NCI-H2196 treated with DMSO at 0.1 percent for 48 hours (cell line): ENCODE measurements at regions not wholly inside any gene's neighbourhood (a gene's known extent, or its start where the extent isn't known, plus 50 kb on each side); places are given as distances from the start of the nearest gene placed in this dataset.
"Not testable (repeated sequence)": the region's sequence is repeated elsewhere in the genome, so short reads cannot be mapped to it uniquely, and the experiment has no call there.

ENCODE experiments used
- DNase-seq: peaks from one replicate; lab custom pipeline; 2025; ENCODE audit not compliant: unreplicated experiment; lab: John Stamatoyannopoulos, UW

DNA sequence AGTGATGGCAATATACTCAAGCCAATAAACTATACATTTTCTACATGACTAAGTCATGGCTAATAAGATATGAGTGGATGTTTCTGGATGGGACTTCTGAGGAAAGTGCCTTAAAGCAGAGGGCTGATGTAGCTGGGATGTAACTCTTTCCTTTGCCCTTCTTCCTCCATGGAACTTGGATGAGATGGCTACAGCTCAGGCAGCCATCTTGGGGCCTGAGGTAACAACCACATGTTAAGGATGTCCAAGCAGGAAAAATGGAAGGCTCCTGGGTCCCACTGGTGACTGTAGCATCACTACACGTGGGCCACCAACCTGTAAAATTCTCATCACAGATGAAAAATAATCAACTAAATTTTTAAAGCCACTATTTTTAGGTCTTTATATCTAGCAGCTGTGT is 54.4 kb upstream of the GRIP1 start:
- no peak for DNase-seq

DNA sequence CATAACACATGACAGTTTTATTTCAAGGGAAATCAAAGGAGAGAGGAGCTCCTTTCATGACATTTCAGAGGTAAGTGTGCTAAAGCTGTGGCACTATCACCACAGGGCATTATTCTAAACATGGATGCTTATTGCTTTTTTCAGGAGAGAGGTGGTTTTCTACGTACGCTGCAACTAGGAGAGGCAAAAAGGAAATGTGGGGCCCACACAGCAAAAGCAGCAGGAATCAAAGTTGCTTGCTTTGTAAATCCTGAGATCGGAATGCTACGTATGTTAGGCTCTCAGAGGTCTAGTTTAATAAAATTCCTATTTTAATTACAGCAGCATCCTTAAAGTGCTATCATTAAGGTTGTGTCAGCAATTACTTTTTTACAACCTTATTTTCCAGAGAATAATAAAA is 55.0 kb upstream of the GRIP1 start:
- DNase-seq: no peak

DNA sequence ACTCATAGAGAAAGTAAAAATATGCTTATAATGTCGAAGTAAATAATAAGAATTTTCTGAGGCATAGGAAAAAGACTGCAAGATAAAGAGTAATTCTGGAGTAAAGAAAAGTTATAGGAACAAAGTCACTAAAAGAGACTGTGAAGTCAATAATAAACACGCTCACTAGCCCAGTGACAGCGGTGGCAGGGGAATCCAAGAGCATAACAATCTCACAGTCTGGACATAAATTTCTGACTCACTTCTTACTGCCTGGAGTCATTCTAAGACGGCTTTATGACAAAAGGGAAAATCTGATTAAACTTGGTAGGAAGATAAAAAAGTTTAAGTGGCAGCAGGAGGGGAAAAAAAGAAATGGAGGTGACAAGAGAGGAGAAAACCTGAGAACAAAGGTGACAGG is 56.4 kb upstream of the GRIP1 start:
- no peak for DNase-seq

DNA sequence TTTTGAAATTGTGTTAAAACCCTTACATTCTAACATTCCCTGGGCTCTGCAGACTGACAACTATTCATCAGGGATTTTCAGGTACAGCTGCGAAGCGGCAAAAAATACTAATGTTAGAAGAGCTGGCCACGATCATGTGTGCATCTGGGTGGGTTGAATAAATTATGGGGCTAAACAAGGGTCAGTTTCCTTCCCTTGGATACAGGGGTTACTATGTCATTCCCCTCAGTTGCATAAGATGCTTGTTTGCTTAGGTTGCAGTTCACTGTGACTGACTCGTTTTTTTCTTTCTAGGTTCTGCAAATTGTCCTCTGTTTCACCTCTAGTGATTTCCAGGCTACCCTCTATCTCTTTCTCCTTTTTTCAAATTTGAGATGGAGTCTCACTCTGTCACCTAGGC is 58.1 kb upstream of the GRIP1 start:
- DNase-seq: no peak

DNA sequence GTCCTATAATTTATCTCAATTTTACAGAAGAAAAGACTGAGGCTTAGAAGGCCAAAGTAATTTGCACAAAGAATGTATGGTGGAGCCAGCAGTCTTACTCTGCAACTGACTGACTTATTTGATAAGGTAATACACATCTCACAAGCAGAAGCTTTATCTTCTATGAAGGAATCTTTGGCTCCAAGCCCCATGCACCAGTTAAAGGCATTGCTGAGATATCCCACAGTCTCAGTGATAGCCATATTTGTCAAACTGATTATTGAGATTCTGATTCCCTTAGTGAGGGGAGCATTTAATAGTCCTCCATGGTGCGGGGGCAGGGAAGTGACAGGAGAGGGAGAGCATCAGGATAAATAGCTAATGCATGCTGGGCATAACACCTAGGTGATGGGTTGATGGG is 60.4 kb upstream of the GRIP1 start:
- DNase-seq: no peak

DNA sequence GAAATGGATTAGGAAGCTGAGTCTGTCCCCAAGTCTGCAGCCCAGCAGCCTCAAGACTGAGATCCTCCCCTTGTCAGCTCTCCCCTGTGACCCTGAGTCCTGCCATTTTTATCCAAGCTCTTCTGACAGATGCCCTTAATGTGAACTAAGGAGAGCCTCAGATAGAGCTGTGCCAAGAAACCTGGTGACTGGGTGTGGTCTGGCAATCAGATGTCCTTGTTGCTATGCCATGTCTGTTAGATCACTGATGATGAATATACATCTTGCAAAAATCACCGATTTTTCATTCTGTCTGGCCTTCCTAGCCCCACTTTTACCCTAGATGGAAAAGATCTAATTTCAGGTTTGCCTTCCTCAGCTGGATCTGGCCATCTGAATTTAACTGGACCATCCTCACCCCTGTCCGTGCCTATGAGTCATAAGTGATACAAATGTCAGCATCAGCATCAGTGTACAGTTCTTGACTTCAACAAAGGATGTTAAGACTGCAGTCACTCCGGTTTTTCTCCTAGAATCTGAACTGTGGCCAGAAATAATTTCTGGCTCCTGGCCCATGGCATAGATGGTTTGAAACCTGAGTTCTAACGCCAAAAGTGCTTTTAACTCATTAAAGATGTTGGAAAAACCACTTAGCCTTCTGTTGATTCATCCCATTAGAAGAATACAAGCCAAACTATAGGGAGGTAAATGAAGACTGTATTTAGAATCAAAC is 61.2 kb upstream of the GRIP1 start:
- DNase-seq: peak; percentile 35

DNA sequence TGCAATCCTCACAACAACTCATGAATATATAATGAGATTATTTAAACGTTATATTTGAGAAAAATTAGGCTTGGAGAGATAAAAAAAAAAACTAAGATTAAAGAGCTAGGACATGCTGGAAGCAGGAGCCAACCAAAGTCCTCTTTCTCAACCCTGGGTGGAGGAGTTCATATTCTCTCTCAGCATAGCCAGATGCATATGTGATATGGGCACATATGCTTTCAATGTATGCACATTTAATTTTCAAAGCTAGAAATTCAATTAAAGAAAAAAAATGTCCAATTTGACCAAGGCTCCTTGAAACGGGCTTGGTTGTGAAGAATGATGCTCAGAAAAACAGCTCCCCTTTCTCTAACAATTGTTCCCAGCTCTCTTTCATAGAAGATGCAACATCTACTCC is 61.9 kb upstream of the GRIP1 start:
- DNase-seq: no peak

DNA sequence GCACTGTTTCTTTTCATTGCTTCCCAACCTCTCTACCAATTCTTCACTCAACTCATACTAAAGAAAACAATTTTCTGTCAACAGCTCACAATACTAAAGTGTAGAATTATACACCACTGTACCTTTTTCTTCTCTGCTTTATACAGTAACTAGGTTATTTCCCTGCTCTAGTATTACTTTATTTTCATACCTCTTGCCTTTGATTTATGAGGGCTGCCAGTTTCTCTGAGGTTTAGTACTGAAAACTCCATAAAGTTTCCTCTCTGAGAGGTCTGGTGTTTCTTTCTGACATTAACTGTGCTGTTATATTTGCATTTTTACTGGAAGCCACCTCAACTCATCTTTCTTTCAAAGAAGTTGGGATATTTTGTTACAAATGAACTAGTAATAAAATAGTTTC is 63.0 kb upstream of the GRIP1 start:
- DNase-seq: no peak

DNA sequence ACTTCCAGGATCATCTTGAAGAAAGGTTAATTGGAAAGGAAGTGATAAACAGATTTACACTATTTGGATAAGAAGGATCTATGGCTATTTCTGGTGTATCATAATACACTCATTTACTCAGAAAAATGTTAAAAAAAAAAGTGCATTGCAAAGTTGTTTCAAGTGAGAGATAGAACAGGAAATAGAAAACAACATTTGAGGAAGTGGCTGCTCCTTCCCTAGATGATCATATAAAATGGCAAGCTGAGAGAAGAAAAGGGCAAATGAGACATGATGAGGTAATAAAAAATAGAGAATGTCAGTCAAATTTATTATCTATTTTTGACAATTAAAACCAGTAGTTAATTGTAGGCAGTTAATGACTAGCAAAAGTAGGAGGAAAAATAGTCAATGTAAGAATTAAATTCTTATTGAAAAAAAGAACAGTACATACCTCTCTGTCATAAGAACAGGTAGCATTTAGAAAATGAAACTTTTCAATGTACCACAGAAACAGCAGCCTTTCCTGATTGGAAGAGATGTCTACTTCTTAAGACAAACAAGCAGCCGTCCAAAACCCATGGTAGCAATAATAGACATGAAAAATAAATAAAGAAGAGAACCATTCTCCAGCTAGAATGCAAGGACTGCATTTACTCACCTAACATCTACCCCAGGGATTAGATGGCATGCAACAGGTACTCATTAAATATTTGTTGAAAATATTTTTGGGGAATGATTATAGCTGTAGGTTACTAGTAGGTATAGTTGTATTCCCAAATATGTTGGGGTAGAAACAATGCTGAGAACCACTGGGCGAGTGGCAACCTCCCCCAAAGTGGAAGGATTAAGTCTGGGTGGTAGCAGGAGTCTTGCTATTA is 63.9 kb upstream of the GRIP1 start:
- DNase-seq: no peak

DNA sequence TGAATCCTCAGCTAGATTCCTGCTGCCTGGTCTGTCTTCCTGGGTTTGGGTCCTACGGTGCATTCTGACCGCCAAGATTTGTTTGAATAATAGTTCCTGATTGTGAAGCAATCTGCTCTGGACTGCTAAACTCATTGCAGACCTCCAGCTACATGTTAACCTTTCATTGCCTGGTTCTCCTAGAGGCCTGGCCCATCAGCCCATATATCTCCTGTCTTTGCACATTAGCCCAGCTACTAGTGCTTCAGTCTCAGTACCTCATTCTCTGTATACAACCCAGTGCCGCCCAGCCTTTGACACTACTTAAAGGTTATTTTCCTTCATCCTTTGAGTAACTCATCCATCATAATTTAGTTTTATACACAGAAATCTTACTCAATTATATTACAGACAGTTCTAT is 65.6 kb upstream of the GRIP1 start:
- no peak for DNase-seq

DNA sequence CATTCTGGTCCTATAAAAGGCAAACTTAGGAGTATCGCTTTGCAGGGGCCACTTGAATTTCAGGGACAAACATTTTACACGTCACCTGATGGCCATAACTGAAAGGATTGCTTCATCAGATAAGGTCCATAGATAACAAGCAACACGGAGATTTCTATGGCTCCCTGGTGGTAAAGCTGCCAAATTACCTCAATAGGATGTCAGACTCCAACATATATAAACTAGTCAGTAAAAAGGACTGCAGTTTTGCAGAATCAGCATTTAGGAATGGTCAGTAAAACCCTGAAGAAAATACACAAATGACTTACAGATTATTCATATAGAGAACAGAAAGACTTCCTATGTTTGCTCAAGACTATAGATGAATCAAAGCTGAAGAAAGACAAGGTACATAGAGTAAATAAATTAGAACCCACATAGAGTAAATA is 66.1 kb upstream of the GRIP1 start:
- no peak for DNase-seq

DNA sequence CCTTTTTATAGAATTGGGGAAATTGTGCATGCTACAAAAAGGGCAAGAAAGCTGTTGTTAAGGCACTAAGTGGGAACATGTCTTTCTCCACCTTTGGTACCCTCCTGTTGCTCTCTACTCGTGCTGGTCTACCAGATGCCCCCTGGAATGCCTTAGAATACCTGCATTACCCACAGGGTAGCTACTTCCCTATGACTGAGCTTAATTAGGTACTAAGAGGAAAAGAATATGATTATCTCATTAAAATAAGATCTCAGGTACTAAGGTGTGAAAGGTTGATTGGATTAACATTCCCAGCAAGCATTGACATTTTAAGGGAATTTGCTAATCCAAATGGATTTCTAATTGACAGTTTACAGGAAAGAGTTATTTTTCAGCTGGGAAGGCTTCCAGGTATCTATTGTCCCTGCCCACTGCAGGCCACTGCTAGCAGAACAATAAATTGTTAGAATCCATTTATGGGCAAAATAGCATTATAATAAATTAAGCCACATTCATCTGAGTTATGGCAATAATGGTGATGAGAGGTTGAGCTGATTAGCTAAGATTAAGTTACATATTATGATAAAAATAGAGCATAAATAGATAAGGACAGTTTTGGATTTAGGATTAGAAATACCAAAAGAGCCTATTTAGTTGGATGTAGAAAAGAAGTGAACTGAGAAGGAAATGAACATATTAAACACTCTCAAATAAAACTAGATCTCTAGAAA is 67.8 kb upstream of the GRIP1 start:
- DNase-seq: no peak

DNA sequence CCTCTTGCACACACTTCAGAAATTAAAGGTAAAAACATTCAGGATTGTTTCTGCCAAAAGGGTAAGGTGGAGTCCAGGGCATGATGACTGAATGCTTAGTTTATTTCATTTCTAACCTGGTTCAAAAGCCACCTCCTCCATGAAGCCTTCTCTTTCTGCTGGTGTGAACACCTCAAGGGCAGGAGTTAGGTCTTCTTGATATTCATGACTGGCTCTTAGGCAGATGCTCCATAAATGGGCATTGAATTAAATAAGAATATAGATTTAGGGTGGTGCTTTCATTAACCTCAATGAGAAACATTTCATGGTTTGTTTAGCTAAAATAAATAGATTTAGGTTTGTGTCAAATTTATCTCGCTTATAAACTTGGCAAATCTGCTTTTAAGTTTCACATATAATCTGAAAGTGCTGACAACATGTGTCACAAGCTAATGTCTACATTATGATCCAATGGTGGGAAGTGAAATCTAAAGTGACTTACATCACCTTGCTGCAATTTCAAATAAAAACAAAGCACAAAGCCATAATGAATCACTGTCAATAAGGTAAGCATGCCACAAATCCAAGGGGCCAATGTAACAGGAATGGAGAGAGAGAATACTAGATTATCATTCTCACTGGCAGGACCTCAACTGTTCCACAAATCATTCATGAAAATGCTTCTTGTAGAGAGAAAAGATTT is 72.7 kb upstream of the GRIP1 start:
- no peak for DNase-seq

DNA sequence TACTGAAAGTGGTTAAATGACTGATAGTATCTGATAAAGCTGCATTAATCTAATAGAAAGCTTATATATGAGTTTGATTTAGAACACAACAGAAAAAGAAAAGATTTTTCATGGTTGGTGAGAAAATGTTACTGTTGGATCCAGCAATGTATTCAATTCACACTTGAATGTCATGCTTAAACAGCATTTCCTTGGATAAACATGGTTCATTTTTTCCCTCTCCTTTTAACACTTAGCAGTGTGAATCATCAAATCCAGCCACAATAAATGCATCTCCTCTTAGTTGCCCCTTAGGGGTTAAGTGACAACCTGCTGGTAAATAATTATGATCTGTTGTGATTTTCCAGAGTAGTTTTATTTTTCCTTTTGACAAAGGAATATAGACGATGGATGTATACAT is 74.9 kb upstream of the GRIP1 start:
- no peak for DNase-seq

DNA sequence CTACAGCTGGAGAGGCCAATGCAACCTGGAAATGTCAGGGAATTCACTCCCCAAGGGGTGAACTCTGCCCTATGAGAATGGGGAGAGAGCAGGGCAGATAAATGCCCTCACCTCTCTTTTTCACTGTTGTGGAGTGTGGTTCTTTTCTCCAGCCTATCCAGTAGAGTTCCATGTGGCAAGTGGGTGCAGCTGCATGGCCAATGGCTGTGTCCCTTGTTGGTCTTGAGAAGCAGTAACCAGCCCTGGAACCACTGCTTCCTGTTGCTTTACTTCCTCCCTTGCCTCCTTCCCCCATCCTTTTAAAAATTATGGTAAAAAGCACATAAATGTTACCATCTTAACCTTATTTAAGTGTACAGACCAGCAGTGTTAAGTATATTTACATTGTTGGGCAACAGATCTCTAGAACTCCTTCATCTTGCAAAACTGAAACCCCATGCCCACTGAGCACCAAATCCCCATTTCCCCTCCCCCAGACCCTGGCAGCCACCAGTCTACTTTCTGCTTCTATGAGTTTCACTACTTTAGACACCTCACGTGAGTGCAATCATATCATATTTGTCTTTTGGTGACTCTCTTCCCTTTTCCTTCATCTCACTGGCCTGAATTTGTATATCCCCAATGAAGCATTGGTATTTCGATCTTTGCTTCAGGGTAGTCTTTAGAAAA is 77.0 kb upstream of the GRIP1 start:
- DNase-seq: no peak

DNA sequence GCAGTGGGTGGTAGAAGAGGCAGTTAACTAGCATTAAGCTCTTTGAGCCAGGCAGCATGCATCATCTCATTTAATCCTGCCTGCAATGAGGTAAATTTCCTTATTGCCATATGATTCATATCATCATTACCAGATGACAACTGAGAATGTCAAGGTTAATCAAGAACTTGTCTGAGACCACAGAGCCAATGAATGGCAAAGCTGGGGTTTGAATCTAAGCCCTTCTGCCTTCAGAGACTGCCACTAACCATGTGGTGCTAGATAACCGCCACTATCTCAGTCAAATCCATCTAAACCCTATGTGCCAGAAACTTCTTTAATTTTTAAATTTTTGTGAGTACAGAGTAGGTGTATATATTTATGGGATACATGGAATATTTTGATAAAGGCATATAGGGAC is 77.8 kb upstream of the GRIP1 start:
- no peak for DNase-seq

DNA sequence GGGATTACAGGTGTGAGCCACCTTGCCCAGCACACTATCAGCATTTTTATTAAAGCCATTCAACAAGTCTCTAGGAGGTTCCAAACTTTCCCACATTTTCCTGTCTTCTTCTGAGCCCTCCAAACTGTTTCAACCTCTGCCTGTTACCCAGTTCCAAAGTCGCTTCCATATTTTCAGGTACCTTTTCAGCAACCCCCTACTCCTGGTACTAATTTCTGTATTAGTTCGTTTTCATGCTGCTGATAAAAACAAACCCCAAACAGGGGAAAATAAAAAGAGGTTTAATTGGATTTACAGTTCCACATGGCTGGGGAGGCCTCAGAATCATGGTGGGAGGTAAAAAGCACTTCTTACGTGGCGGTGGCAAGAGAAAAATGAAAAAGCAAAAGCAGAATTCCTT is 81.2 kb upstream of the GRIP1 start:
- not testable (repeated sequence) for DNase-seq

DNA sequence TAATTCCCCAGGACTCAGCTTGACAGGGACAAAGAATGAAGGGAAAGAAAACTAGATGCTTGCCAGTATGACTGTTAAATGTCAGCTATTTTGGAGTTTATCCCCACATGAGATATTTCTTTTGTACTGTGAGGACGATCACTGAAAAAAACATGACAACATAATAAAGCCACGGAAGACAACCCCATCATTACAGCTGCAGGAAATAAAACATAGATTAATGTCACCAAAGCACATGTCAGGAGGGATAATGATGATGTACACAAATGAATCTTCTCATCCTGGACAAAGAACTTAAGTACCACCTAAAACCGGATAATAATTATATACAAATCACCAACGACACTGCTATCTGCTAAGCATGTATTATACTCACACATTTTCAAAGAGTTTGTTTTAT is 84.6 kb upstream of the GRIP1 start:
- DNase-seq: no peak

DNA sequence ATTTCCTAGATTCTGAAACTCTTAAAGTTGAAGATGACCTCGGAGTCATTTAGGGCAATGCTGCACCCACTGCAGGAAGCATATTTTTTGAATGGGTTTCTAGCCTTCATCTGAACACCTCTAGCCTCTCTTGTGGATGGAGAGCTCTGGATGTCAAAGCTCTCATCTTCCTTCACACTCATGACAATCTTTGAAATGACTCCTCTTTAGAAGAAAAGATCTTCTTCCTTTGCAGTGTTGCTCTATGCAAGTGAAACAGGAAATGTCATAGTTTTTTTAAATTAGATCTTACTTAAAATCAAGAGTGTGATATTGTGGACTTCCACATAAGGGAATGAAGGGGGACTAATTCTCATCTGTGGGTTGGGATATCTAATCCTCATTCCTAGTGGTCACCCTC is 86.3 kb upstream of the GRIP1 start:
- no peak for DNase-seq

DNA sequence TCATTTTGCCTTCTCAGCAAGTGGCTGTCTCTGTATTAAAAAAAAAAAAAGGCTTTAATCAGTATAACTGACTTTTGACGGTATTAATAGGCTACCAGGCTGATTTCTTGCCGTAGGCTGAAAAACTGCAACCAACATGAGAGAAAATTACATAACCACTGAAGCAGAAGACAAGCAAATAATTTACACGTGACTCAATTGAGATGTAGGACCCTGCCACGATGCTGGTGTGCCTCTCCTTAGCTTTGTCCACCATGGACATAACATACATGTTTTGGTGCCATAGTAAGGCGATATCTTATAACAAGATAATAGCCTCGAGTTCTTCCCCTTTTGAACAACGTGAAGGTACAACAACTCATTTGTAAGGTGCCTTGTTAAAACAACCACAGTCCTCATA is 88.7 kb upstream of the GRIP1 start:
- DNase-seq: no peak

DNA sequence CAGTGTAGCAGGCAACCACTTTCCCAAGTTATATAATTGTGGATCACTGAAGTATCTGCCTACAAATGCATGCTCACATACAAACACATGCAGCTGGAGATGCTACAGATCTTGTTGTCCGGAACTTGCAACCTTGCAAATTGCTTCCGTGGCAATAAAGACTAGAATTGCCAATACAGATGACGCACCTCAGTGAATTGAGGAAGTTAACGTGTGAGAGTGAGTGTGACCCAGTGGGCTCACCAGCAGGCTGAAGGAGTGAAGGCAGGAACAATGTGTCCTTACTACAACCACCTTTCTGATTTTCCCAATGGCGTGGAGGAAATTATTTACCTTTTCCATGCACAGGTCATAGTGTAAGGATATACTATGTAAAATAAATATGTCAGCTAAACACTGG is 89.4 kb upstream of the GRIP1 start:
- DNase-seq: no peak
